AG04449 (cell line): ENCODE measurements at regions not wholly inside any gene's neighbourhood (a gene's known extent, or its start where the extent isn't known, plus 50 kb on each side); places are given as distances from the start of the nearest gene placed in this dataset.

Source experiments
- CTCF ChIA-PET: fragments of 350-600 bp; formaldehyde crosslinking; extraction: SDS; loops from one replicate; lab custom pipeline; 2021; ENCODE audit warnings: antibody characterized with exemption; lab: Yijun Ruan, JAX
- POLR2A ChIA-PET: fragments of 400-600, 350-600 bp; formaldehyde crosslinking; extraction: SDS; loops from one replicate; lab custom pipeline; 2020; ENCODE audit warnings: antibody characterized with exemption, inconsistent platforms; lab: Yijun Ruan, JAX
- DNase-seq: peaks from one replicate; pipeline ENCODE4 v3.0.0-alpha.2; 2010; ENCODE audit warnings: low read depth, low spot score
- H3K4me3 ChIP-seq: 2 replicates; pipeline ENCODE4 v1.5.1; 2011; ENCODE audit warnings: low read depth, mild to moderate bottlenecking, control low read depth, low read length
- CTCF ChIP-seq: IDR thresholded peaks from one replicate; pipeline ENCODE4 v1.5.1; 2011; ENCODE audit warnings: mild to moderate bottlenecking, moderate library complexity, low read length, control low read depth, inconsistent platforms; ENCODE audit not compliant: insufficient read depth; ENCODE audit errors: missing control alignments

DNA sequence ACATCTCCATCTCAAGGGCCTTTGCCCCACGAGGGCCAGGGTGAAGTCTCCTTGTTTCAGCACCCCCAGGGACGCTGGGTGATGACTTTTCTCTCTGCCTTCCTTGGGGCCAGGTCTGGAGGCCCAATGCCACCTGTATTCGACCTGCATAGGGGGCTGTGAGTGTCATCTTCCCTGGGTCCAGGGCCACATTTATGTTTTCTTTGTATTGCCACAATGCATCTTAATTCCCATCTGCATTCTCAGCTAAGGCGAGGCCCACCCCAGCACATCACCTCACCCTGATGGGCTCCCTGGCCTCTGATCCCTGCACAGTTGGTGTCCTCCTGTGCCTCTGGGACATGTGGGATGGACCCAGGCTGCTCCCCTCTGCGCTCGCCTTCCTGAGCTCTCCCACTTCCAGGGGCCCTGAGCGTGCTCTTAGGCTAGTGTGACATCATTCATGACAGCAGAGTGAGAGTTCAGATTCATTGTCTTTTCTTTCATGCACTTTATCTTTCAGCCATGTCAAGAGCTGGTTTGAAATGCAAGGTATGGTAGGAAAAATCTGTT, 122.0 kb upstream of the COPS8 start:
- no peak for DNase-seq
- no peak for TF ChIP-seq CTCF
- ChIA-PET POLR2A (no interaction called here), CTCF (no interaction called here)
- H3K4me3 ChIP-seq, result no peak overlapping the region

GRCh38 chr2:236964291-236964690, 121.4 kb upstream of the COPS8 start:
- POLR2A ChIA-PET, result no interaction called here
- CTCF ChIA-PET, result no interaction called here
- H3K4me3 ChIP-seq, result no peak overlapping the region
- DNase-seq, result no peak
- TF ChIP-seq CTCF, result no peak

DNA sequence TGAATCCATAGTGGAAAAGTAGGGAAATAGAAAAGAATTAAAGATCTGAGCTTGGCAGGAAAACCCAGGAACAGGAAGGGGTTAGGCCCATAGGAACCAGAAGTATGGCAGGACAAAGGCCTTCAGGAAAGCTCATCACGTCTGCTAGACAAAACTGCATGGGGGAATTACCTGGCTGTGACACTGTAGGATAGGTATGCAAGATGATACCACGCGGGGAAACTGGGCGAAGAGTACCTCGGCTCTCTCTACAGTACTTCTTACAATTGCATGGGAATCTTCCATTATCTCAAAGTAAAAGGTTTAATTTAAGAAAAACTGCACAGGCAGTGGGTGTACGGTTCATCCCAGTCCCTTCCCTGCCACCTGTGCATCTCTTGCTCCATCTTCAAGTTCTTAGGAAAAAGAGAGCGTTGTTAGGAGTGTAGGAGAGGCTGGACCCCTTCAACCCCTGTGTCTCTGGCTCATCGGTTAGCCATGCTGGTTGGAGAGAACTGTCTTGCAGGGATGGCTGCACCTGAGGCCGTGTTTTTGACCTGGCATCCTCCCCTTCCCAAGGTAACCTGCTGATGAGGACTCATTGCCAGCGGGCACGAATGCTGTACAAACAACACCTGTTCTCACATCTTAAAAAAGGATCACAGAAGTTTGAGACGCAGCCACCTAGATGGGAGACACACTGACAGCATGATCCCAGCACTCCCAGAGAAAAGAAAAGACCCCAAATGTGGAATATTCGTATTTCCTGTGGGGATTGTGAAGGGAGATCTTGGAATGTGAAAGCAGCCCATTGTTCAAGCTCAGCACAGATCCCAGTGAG, 120.5 kb upstream of the COPS8 start:
- H3K4me3 ChIP-seq, result no peak overlapping the region
- TF ChIP-seq CTCF, result no peak
- ChIA-PET POLR2A (no interaction called here), CTCF (no interaction called here)
- DNase-seq, result no peak

- ChIA-PET POLR2A (no interaction called here), CTCF (no interaction called here)
- H3K4me3 ChIP-seq, result no peak overlapping the region
- TF ChIP-seq CTCF, result no peak
- DNase-seq, result no peak
Measured at GRCh38 chr2:236965841-236966096, 119.9 kb upstream of the COPS8 start.

DNA sequence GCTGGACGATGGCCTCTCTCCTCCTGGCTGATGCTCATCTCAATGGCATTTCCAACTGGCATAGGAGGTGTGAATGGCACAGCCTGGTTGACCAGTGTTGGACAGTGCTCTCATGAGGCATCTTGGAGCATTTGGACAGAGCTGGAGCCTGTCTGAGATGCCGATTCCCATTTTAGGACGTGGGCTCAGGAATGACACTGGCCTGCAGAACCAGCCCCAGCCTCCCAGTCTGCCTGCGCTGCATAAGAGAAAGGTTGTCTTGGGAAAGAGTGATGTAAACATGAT, 118.2 kb upstream of the COPS8 start:
- no peak overlapping the region for H3K4me3 ChIP-seq
- ChIA-PET POLR2A (no interaction called here), CTCF (no interaction called here)
- TF ChIP-seq CTCF, result no peak
- no peak for DNase-seq

GRCh38 chr2:236968101-236968879, 117.4 kb upstream of the COPS8 start:
- CTCF ChIA-PET, result no interaction called here
- DNase-seq, result no peak
- POLR2A ChIA-PET, result no interaction called here
- no peak overlapping the region for H3K4me3 ChIP-seq
- no peak for TF ChIP-seq CTCF
